Progenitor cell of endocrine pancreas (in vitro differentiated cells): ENCODE measurements at regions not wholly inside any gene's neighbourhood (a gene's known extent, or its start where the extent isn't known, plus 50 kb on each side); places are given as distances from the start of the nearest gene placed in this dataset.

ENCODE experiments used
- DNase-seq: peaks from one replicate; pipeline ENCODE4 v3.0.0; 2021; ENCODE audit warnings: low spot score; ENCODE audit not compliant: unreplicated experiment
- H3K27ac Mint-ChIP-seq: 2 replicates; pipeline ENCODE4 v1.8.0; 2021; ENCODE audit warnings: mild to moderate bottlenecking, moderate library complexity, mixed read lengths
- H3K27me3 Mint-ChIP-seq: 2 replicates; pipeline ENCODE4 v1.8.0; 2021; ENCODE audit warnings: mixed read lengths
- H3K36me3 Mint-ChIP-seq: 2 replicates; pipeline ENCODE4 v1.8.0; 2022; ENCODE audit warnings: mixed read lengths; ENCODE audit not compliant: insufficient read depth
- H3K4me1 Mint-ChIP-seq: 2 replicates; pipeline ENCODE4 v1.8.0; 2021; ENCODE audit warnings: low read depth, mixed read lengths
- H3K4me3 Mint-ChIP-seq: 2 replicates; pipeline ENCODE4 v1.8.0; 2021; ENCODE audit warnings: low read depth, mild to moderate bottlenecking, moderate library complexity, mixed read lengths
- H3K9me3 Mint-ChIP-seq: 2 replicates; pipeline ENCODE4 v1.8.0; 2021; ENCODE audit warnings: low read depth, mixed read lengths
- TF ChIP-seq, protein P1 (sequence below): fragments of 200-600 bp; sonication (generic); IDR thresholded peaks from one replicate; pipeline ENCODE4 v1.5.0; 2021; ENCODE audit warnings: antibody characterized with exemption, mild to moderate bottlenecking; ENCODE audit not compliant: unreplicated experiment

DNA sequence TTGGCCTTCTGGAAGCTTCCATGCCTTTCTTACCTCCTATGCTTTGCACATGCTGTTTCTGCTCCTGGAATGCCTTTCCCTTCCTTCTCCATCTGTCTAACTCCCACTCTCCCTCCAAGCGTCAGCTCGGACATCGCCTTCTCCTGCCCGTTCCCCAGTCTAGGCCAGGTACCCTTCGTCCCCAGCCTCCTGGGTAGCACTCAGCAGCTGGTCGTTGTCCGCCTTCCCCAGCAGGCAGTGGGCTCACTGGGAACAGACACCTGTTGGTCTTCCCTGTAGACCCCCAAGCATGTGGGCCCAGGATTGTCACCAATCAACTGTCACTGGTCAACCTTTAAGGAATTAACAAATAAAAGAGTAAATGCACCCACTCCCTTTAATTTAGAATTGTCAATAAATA is 202.2 kb downstream of the RGS3 start:
- no peaks in the 10 kb centered on the region for H3K9me3 Mint-ChIP-seq
- no peak for DNase-seq
- H3K27me3 Mint-ChIP-seq, result peaks cover 5% of the 10 kb centered on the region
- no peak overlapping the region for H3K27ac Mint-ChIP-seq
- no peak overlapping the region for H3K4me3 Mint-ChIP-seq
- TF ChIP-seq, protein P1, sequence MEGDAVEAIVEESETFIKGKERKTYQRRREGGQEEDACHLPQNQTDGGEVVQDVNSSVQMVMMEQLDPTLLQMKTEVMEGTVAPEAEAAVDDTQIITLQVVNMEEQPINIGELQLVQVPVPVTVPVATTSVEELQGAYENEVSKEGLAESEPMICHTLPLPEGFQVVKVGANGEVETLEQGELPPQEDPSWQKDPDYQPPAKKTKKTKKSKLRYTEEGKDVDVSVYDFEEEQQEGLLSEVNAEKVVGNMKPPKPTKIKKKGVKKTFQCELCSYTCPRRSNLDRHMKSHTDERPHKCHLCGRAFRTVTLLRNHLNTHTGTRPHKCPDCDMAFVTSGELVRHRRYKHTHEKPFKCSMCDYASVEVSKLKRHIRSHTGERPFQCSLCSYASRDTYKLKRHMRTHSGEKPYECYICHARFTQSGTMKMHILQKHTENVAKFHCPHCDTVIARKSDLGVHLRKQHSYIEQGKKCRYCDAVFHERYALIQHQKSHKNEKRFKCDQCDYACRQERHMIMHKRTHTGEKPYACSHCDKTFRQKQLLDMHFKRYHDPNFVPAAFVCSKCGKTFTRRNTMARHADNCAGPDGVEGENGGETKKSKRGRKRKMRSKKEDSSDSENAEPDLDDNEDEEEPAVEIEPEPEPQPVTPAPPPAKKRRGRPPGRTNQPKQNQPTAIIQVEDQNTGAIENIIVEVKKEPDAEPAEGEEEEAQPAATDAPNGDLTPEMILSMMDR, result no peak
- peaks cover 5% of the 10 kb centered on the region for H3K4me1 Mint-ChIP-seq
- no peaks in the 10 kb centered on the region for H3K36me3 Mint-ChIP-seq

DNA sequence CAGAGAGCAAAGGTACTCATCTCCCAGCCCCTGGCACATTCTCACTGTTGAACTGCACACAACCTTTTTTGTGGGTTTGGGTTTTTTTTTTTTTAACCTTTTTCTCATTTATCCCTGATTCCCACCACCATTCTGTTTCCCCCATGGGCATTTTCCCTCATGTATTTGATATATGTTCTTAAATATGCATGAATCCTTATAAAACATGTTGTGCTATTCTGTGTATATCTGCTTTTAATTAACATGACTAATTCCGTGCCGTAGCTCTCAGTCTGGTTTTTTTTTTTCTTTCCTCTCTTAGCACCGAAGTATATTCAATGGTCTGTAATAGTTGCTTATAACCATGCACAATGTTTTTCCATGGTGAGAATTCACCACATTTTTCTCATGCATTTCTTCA is 204.5 kb downstream of the RGS3 start:
- Mint-ChIP-seq H3K4me3 (no peak overlapping the region), H3K4me1 (peaks cover 3% of the 10 kb centered on the region), H3K9me3 (no peaks in the 10 kb centered on the region), H3K36me3 (no peaks in the 10 kb centered on the region), H3K27me3 (peaks cover 14% of the 10 kb centered on the region), H3K27ac (no peak overlapping the region)
- TF ChIP-seq, protein P1, result no peak
- no peak for DNase-seq

DNA sequence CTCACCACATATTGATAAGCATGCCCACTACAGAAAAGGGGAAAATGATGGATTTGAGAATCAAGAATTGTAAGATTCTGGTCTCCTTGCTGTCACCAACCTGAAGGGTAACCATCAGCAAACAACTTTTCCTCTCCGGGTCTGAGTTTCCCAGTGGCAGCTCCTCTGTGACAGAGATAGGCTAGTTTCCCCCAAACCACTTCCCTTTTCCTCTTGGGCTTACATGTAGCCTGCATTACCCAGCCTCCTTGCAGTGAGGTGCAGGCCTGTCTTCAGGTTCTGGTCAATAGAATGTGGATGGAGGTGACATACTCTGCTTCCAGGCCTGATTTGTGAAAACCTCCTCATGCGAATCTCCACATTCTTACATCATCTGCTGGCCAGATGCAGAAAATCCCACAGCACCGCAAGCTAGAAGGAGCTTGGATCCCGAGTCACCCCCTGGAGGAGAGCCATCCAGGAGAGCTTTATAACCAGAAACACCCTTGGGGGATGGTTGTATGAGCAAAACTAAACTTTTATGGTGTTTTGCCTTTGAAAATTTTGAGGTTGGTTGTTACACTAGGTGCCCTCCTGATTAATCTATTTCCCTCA is 206.1 kb downstream of the RGS3 start:
- peaks cover 21% of the 10 kb centered on the region for H3K27me3 Mint-ChIP-seq
- no peak for DNase-seq
- TF ChIP-seq, protein P1, result no peak
- H3K36me3 Mint-ChIP-seq, result no peaks in the 10 kb centered on the region
- no peak overlapping the region for H3K27ac Mint-ChIP-seq
- no peaks in the 10 kb centered on the region for H3K9me3 Mint-ChIP-seq
- H3K4me3 Mint-ChIP-seq, result no peak overlapping the region
- peaks cover 3% of the 10 kb centered on the region for H3K4me1 Mint-ChIP-seq

DNA sequence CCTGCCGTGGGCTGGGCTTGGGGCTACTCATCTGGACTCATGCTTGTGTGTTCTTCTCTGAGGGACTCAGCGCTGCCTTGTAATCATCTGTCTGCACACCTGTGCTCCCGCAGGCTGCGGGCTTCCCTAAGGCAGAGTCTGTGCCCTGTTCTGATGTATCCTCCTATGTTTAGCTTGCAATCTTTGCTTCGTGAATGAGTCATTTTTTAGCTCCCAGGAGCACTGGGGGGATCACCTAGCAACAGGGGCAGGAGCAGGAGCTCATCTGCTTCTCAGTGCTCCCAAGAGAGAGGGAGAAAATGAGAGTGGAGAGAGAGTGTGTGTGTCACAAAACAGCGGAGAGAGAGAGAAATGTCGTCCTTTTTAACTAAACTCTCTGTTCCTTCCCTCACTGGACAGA is 202.4 kb upstream of the ZNF618 start:
- Mint-ChIP-seq H3K9me3 (no peaks in the 10 kb centered on the region), H3K4me3 (no peak overlapping the region), H3K27me3 (peaks cover 36% of the 10 kb centered on the region), H3K36me3 (no peaks in the 10 kb centered on the region), H3K27ac (peak overlapping the region; percentile 1), H3K4me1 (peaks cover 3% of the 10 kb centered on the region)
- TF ChIP-seq, protein P1, result no peak
- no peak for DNase-seq

DNA sequence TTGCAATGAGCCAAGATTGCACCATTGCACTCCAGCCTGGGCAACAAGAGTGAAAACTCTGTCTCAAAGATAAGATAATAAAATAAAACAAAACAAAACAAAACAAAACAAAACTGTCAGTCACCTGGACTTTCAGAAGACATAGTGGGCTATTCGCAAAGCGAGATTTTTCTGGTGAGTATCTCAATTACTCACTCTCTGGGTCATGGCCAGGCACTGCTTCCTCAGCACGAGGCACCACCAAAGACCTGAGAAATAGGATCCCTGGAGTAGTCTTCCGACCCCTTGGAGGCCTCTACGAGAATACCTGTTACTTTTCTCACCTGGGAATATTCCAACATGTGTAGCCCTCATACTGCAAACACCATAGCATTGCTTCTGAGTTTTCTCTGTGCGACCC is 201.7 kb upstream of the ZNF618 start:
- Mint-ChIP-seq H3K9me3 (no peaks in the 10 kb centered on the region), H3K36me3 (no peaks in the 10 kb centered on the region), H3K4me1 (peaks cover 3% of the 10 kb centered on the region), H3K27ac (no peak overlapping the region), H3K27me3 (peaks cover 36% of the 10 kb centered on the region), H3K4me3 (no peak overlapping the region)
- TF ChIP-seq, protein P1, result no peak
- no peak for DNase-seq
